ENCODE measurements at regions not wholly inside any gene's neighbourhood (a gene's known extent, or its start where the extent isn't known, plus 50 kb on each side); places are given as distances from the start of the nearest gene placed in this dataset.

DNA sequence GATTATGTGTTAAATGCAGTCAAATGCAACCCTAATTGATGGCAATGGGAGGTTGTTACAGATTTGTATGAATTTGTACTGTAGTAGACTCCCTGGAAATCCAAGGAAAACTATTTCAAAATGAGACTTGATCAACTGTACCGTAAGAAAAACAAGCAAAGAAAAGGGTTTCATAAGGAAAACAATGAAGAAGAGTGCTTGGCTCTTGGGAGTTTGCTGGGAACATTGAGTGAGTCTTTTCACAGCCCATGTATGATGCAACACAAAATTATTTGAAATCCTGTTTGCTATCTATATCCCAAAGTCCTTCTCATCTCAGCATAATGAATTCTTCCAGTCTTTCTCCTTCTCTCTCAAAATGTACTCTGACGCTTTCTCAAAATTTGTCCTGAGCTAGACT, 67.0 kb upstream of the OSR1 start:
- Mint-ChIP-seq H3K27me3 (ENCODE audit: insufficient read depth) (peaks cover 11% of the 10 kb centered on the region), H3K4me3 (no peak overlapping the region), H3K4me1 (ENCODE audit: low read depth) (no peaks in the 10 kb centered on the region), H3K27ac (no peak overlapping the region), H3K9me3 (no peaks in the 10 kb centered on the region), H3K36me3 (ENCODE audit: low read depth) (no peaks in the 10 kb centered on the region)
- no peak for DNase-seq
- TF ChIP-seq, protein P1, sequence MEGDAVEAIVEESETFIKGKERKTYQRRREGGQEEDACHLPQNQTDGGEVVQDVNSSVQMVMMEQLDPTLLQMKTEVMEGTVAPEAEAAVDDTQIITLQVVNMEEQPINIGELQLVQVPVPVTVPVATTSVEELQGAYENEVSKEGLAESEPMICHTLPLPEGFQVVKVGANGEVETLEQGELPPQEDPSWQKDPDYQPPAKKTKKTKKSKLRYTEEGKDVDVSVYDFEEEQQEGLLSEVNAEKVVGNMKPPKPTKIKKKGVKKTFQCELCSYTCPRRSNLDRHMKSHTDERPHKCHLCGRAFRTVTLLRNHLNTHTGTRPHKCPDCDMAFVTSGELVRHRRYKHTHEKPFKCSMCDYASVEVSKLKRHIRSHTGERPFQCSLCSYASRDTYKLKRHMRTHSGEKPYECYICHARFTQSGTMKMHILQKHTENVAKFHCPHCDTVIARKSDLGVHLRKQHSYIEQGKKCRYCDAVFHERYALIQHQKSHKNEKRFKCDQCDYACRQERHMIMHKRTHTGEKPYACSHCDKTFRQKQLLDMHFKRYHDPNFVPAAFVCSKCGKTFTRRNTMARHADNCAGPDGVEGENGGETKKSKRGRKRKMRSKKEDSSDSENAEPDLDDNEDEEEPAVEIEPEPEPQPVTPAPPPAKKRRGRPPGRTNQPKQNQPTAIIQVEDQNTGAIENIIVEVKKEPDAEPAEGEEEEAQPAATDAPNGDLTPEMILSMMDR (IDR thresholded peaks at IDR 0.05): no peak

- H3K4me1 Mint-ChIP-seq (ENCODE audit: low read depth): no peaks in the 10 kb centered on the region
- H3K27ac Mint-ChIP-seq: no peak overlapping the region
- H3K27me3 Mint-ChIP-seq (ENCODE audit: insufficient read depth): peaks cover 7% of the 10 kb centered on the region
- DNase-seq: no peak
- no peak overlapping the region for H3K4me3 Mint-ChIP-seq
- TF ChIP-seq, protein P1 (IDR thresholded peaks at IDR 0.05): no peak
- H3K36me3 Mint-ChIP-seq (ENCODE audit: low read depth): no peaks in the 10 kb centered on the region
- no peaks in the 10 kb centered on the region for H3K9me3 Mint-ChIP-seq
Measured at GRCh38 chr2:19419211-19419880, 60.9 kb upstream of the OSR1 start.

DNA sequence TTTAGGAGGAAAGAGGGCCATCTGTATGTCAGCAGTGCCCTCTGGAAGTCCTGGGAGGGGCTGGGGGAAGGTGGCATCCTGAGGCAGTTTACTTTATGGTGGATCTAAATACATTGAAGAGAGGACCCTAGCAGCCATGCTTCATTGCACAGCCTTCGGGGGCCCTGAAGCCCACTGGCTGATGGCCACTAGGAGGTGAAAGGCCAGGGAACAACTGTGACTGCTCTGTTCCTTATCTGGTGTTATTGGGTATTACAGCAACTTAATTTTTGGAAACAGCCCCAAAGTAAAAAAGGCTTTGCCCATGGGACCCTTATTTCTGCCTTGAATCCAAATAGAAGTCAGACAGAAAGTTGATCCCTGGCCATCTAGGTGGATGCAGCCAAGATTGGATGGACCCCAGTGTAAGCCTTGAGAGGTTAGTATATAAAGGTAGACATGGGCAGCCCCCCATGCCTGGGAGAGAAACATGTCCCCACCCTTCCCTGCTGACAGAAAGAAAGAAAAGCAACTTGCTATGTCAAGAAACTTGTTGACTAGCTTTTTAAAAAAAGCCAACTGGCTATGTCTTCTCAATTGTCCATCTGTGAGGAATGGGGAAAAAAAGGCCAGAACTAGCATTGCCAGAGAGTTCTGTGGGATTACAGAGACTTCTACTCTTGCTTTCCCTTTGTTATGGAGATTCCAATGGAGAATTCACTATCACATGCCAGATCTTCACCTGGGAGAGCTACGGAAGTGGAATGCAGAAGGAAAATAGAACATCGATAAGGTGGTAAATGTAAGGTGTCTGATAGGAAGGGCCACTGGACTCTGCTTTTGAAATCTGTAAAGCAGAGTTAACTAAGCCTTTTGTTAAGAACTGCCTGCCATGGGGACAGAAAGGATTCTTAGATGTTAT, 58.6 kb upstream of the OSR1 start:
- TF ChIP-seq, protein P1 (IDR thresholded peaks at IDR 0.05): no peak
- no peak for DNase-seq
- H3K9me3 Mint-ChIP-seq: no peaks in the 10 kb centered on the region
- no peaks in the 10 kb centered on the region for H3K36me3 Mint-ChIP-seq (ENCODE audit: low read depth)
- no peaks in the 10 kb centered on the region for H3K4me1 Mint-ChIP-seq (ENCODE audit: low read depth)
- peaks cover 9% of the 10 kb centered on the region for H3K27me3 Mint-ChIP-seq (ENCODE audit: insufficient read depth)
- H3K4me3 Mint-ChIP-seq: no peak overlapping the region
- H3K27ac Mint-ChIP-seq: no peak overlapping the region

DNA sequence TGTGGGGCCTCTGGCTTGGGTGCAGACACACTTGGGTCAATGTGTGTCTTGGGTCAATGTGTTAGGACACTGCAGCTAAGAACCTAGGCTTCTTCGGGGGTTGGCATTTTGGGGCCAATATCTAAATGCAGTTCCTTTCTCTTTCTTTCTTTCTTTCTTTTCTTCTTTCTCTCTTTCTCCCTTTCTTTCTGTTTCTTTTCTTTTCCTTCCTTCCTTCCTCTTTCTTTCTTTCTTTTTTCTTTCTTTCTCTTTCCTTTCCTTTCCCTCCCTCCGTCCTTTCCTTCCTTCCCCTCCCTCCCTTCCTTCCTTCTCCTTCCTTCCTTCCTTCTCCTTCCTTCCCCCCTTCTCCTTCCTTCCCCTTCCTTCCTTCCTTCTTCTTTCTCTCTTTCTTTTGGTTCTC, 57.7 kb upstream of the OSR1 start:
- TF ChIP-seq, protein P1 (IDR thresholded peaks at IDR 0.05): no peak
- H3K4me1 Mint-ChIP-seq (ENCODE audit: low read depth): no peaks in the 10 kb centered on the region

DNA sequence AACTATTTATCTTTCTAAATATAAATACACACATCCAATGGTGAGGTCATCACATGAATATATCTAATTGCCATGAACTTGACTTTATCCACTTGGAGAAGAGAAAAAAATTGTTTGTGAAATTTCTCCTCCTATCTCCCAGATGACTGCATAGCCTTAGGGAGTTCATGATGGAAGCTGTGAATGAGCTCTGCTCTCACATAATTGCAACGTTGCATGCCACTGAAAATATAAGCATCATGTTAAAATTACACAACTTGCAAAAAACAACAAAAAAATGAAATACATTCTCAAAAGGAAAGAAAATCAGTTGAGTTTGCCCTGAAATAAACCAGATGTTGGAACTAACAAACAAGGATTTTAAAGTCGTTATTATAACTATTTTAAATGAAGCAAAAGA, 50.6 kb upstream of the OSR1 start:
- no peaks in the 10 kb centered on the region for H3K36me3 Mint-ChIP-seq (ENCODE audit: low read depth)
- TF ChIP-seq, protein P1 (IDR thresholded peaks at IDR 0.05): no peak
- no peak overlapping the region for H3K27ac Mint-ChIP-seq
- H3K4me1 Mint-ChIP-seq (ENCODE audit: low read depth): no peaks in the 10 kb centered on the region
- H3K4me3 Mint-ChIP-seq: no peak overlapping the region
- peaks cover 9% of the 10 kb centered on the region; the same call in 1 of the 2 replicates for H3K27me3 Mint-ChIP-seq (ENCODE audit: insufficient read depth)
- no peak for DNase-seq
- H3K9me3 Mint-ChIP-seq: no peaks in the 10 kb centered on the region

More for the DNA sequence above, 57.7 kb upstream of the OSR1 start:
- H3K9me3 Mint-ChIP-seq: no peaks in the 10 kb centered on the region
- H3K27ac Mint-ChIP-seq: no peak overlapping the region
- no peak for DNase-seq
- peaks cover 9% of the 10 kb centered on the region for H3K27me3 Mint-ChIP-seq (ENCODE audit: insufficient read depth)
- H3K36me3 Mint-ChIP-seq (ENCODE audit: low read depth): no peaks in the 10 kb centered on the region
- no peak overlapping the region for H3K4me3 Mint-ChIP-seq
